ENCODE measurements at regions not wholly inside any gene's neighbourhood (a gene's known extent, or its start where the extent isn't known, plus 50 kb on each side); places are given as distances from the start of the nearest gene placed in this dataset.

GRCh38 chr6:96723362-96723761, 113.9 kb downstream of the GPR63 start:
- TF ChIP-seq CTBP1 (IDR thresholded peaks at IDR 0.05; ENCODE audit: borderline replicate concordance) (no peak), HDGF (IDR thresholded peaks at IDR 0.05; ENCODE audit: borderline replicate concordance) (no peak), BHLHE40 (IDR thresholded peaks at IDR 0.05; ENCODE audit: borderline replicate concordance) (no peak), FOXM1 (IDR thresholded peaks at IDR 0.05; ENCODE audit: borderline replicate concordance) (no peak), SP1 (IDR thresholded peaks at IDR 0.05) (no peak), NFRKB (IDR thresholded peaks at IDR 0.05) (no peak), FOXA1 (IDR thresholded peaks at IDR 0.05) (no peak), FOXK2 (IDR thresholded peaks at IDR 0.05) (no peak)

All from HEK293T (cell line).